Endothelial cell of umbilical vein (primary cell): ENCODE measurements at regions not wholly inside any gene's neighbourhood (a gene's known extent, or its start where the extent isn't known, plus 50 kb on each side); places are given as distances from the start of the nearest gene placed in this dataset.

Experiments used
- BruUV-seq: library from RNA; stranded (reverse); fragments of 400-500 nt; replicated peaks from 2 replicates; lab custom pipeline; 2021; lab: Mats Ljungman, UMichigan
- CTCF ChIA-PET: fragments of 300-600, 350-600 bp; sonication (Branson Sonifier 250); formaldehyde crosslinking; loops from one replicate; lab custom pipeline; 2021; ENCODE audit warnings: antibody characterized with exemption, inconsistent platforms; lab: Charles Lee
- POLR2A ChIA-PET: fragments of 300-600, 350-600 bp; sonication (Branson Sonifier 250); formaldehyde crosslinking; loops from one replicate; lab custom pipeline; 2021; ENCODE audit warnings: antibody characterized with exemption, inconsistent platforms; lab: Charles Lee
- DNase-seq: peaks from one replicate; pipeline ENCODE4 v3.0.0-alpha.2; 2011; ENCODE audit warnings: low read depth, low spot score
- FAIRE-seq: peaks from 2 replicates; lab custom pipeline; 2011; peaks lifted over from hg19 to GRCh38; lab: Jason Lieb, UNC
- H2AFZ ChIP-seq: 2 replicates; pipeline ENCODE4 v1.6.0; 2012; ENCODE audit warnings: low read depth, low read length, control low read depth, inconsistent platforms
- H3K27ac ChIP-seq: 2 replicates; pipeline ENCODE4 v1.5.1; 2011; ENCODE audit warnings: low read depth, mild to moderate bottlenecking, control low read depth, low read length, moderate library complexity; ENCODE audit not compliant: insufficient read depth
- H3K27me3 ChIP-seq, 2 experiments: 2 replicates each; pipeline versions ENCODE4 v1.6.0 to v1.6.1; 2011; ENCODE audit warnings: low read length in 2 of 2, mixed read lengths in 1 of 2; ENCODE audit not compliant: control insufficient read depth in 2 of 2, insufficient read depth in 2 of 2
- H3K36me3 ChIP-seq, 2 experiments: 2 replicates in 1 of 2; 3 replicates in 1 of 2; pipeline ENCODE4 v1.5.1; 2011; ENCODE audit warnings: low read length in 2 of 2, mild to moderate bottlenecking in 1 of 2, moderate library complexity in 1 of 2; ENCODE audit not compliant: control insufficient read depth in 2 of 2, insufficient read depth in 2 of 2; ENCODE audit errors: extremely low read depth in 1 of 2
- H3K4me1 ChIP-seq: 3 replicates; pipeline ENCODE4 v1.5.1; 2011; ENCODE audit warnings: mild to moderate bottlenecking, low read length; ENCODE audit not compliant: control insufficient read depth, insufficient read depth; ENCODE audit errors: extremely low read depth
- H3K4me2 ChIP-seq: 2 replicates; pipeline ENCODE4 v1.6.1; 2011; ENCODE audit warnings: low read length, control low read depth, mixed read lengths; ENCODE audit not compliant: insufficient read depth
- H3K4me3 ChIP-seq, 3 experiments: fragments of 200-600 bp in 1 of 3; sonication (generic), shearing (Covaris generic) in 1 of 3; replicated peaks in 1 of 3; 2 replicates each; pipeline ENCODE4 v1.5.1; 2011 to 2016; ENCODE audit warnings: control low read depth in 3 of 3, low read length in 3 of 3, mild to moderate bottlenecking in 2 of 3, inconsistent platforms in 1 of 3, low read depth in 1 of 3, moderate library complexity in 1 of 3; ENCODE audit not compliant: insufficient read depth in 1 of 3
- H3K79me2 ChIP-seq: 2 replicates; pipeline ENCODE4 v1.6.0; 2012; ENCODE audit warnings: low read length, inconsistent platforms; ENCODE audit not compliant: control insufficient read depth, insufficient read depth
- H3K9ac ChIP-seq: replicated peaks from 2 replicates; pipeline ENCODE3; 2011; ENCODE audit warnings: low read length, control low read depth; ENCODE audit not compliant: insufficient read depth; ENCODE audit errors: extremely low read depth
- H3K9me1 ChIP-seq: replicated peaks from 3 replicates; pipeline ENCODE4 v1.6.0; 2011; ENCODE audit warnings: mild to moderate bottlenecking, low read length; ENCODE audit not compliant: control insufficient read depth, insufficient read depth; ENCODE audit errors: extremely low read depth
- H3K9me3 ChIP-seq: replicated peaks from 2 replicates; pipeline ENCODE4 v1.5.1; 2012; ENCODE audit warnings: low read length, inconsistent platforms; ENCODE audit not compliant: control insufficient read depth, insufficient read depth
- H4K20me1 ChIP-seq: replicated peaks from 2 replicates; pipeline ENCODE3; 2011; ENCODE audit warnings: mild to moderate bottlenecking, low read length; ENCODE audit not compliant: control insufficient read depth, insufficient read depth; ENCODE audit errors: extremely low read depth
- FOS ChIP-seq: IDR thresholded peaks from 2 replicates; pipeline ENCODE4 v1.6.1; 2011; ENCODE audit warnings: mild to moderate bottlenecking, low read length, moderate library complexity, borderline replicate concordance; ENCODE audit not compliant: insufficient read depth
- GATA2 ChIP-seq: IDR thresholded peaks from 2 replicates; pipeline ENCODE4 v1.7.0; 2011; ENCODE audit warnings: low read depth, mild to moderate bottlenecking, moderate library complexity, mixed read lengths, low read length; ENCODE audit not compliant: insufficient read length, insufficient read depth
- MYC ChIP-seq: IDR thresholded peaks from one replicate; pipeline ENCODE4 v1.6.1; 2011; ENCODE audit warnings: mild to moderate bottlenecking, low read depth, low read length
- POLR2A ChIP-seq: IDR thresholded peaks from 2 replicates; pipeline ENCODE4 v1.6.1; 2012; ENCODE audit warnings: low read depth, mild to moderate bottlenecking, control low read depth, low read length
- POLR2AphosphoS5 ChIP-seq: IDR thresholded peaks from 2 replicates; pipeline ENCODE4 v1.6.1; 2012; ENCODE audit warnings: low read depth, mild to moderate bottlenecking, control low read depth, low read length, moderate library complexity; ENCODE audit not compliant: insufficient read depth
- dilution Hi-C: fragments of 300-500 bp; cut with MboI; formaldehyde crosslinking; loops from one replicate; pipeline ENCODE4 v1.15.0; 2019; ENCODE audit warnings: low sequenced_read_pairs; ENCODE audit not compliant: extremely low pct_ligation_motif_present
- intact Hi-C: fragments of 100-400 bp; cut with micrococcal nuclease; formaldehyde crosslinking; loops from one replicate; pipeline ENCODE4 v1.10.0; 2022
- TF ChIP-seq, protein P1 (sequence below), 2 donors: IDR thresholded peaks; 1 replicate in 1 of 2; 2 replicates in 1 of 2; pipeline ENCODE4 v1.5.1; 2011; ENCODE audit warnings: low read length in 2 of 2, mild to moderate bottlenecking in 2 of 2, moderate library complexity in 2 of 2, control low read depth in 1 of 2, inconsistent platforms in 1 of 2, low read depth in 1 of 2; ENCODE audit not compliant: insufficient read depth in 1 of 2; ENCODE audit errors: extremely low read depth in 1 of 2
- TF ChIP-seq, protein P2 (sequence below): IDR thresholded peaks from 2 replicates; pipeline ENCODE4 v1.6.1; 2011; ENCODE audit not compliant: insufficient read depth, insufficient read length

GRCh38 chr13:106113796-106114195 lies 421.7 kb downstream of the EFNB2 start:
- ChIA-PET CTCF (no interaction called here), POLR2A (no interaction called here)
- DNase-seq (no peak), FAIRE-seq (no peak)
- Histone ChIP-seq H2AFZ (no peak overlapping the region), H3K27ac (no peak overlapping the region), H3K79me2 (no peaks in the 10 kb centered on the region), H3K9me3 (no peaks in the 10 kb centered on the region), H3K4me1 (peaks cover 52% of the 10 kb centered on the region), H3K4me2 (no peak overlapping the region), H3K9me1 (no peaks in the 10 kb centered on the region), H3K27me3 (no peaks in the 10 kb centered on the region), H3K9ac (no peak overlapping the region), H4K20me1 (no peaks in the 10 kb centered on the region), H3K4me3 (no peak overlapping the region), H3K36me3 (no peaks in the 10 kb centered on the region)
- no peak for TF ChIP-seq MYC
- TF ChIP-seq, protein P1, sequence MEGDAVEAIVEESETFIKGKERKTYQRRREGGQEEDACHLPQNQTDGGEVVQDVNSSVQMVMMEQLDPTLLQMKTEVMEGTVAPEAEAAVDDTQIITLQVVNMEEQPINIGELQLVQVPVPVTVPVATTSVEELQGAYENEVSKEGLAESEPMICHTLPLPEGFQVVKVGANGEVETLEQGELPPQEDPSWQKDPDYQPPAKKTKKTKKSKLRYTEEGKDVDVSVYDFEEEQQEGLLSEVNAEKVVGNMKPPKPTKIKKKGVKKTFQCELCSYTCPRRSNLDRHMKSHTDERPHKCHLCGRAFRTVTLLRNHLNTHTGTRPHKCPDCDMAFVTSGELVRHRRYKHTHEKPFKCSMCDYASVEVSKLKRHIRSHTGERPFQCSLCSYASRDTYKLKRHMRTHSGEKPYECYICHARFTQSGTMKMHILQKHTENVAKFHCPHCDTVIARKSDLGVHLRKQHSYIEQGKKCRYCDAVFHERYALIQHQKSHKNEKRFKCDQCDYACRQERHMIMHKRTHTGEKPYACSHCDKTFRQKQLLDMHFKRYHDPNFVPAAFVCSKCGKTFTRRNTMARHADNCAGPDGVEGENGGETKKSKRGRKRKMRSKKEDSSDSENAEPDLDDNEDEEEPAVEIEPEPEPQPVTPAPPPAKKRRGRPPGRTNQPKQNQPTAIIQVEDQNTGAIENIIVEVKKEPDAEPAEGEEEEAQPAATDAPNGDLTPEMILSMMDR (IDR thresholded peaks at IDR 0.05; ENCODE audit: extremely low read depth in 1 of 2, insufficient read depth in 1 of 2, low read depth in 1 of 2, low read length in 2 of 2) = no peak
- TF ChIP-seq, protein P2, sequence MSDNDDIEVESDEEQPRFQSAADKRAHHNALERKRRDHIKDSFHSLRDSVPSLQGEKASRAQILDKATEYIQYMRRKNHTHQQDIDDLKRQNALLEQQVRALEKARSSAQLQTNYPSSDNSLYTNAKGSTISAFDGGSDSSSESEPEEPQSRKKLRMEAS = no peak
- no peak for TF ChIP-seq FOS
- no peak for TF ChIP-seq POLR2AphosphoS5
- no peak for TF ChIP-seq POLR2A
- no peak for TF ChIP-seq GATA2
- no TSS peak for BruUV-seq
- intact Hi-C loops = loop anchor here (10.0 kb wide), 3 partner anchors 261 to 1161 kb away; no protein-coding TSS in a partner anchor
- dilution Hi-C loops = no loop called here
